Endothelial cell of umbilical vein (primary cell): ENCODE measurements at regions not wholly inside any gene's neighbourhood (a gene's known extent, or its start where the extent isn't known, plus 50 kb on each side); places are given as distances from the start of the nearest gene placed in this dataset.

Experiments
- EZH2 ChIP-seq: IDR thresholded peaks from 2 replicates; pipeline ENCODE4 v1.6.1; 2012; ENCODE audit warnings: borderline replicate concordance, low read depth, mild to moderate bottlenecking, moderate library complexity, low read length, inconsistent platforms; ENCODE audit not compliant: severe bottlenecking
- FOS ChIP-seq: IDR thresholded peaks from 2 replicates; pipeline ENCODE4 v1.6.1; 2011; ENCODE audit warnings: mild to moderate bottlenecking, low read length, moderate library complexity, borderline replicate concordance; ENCODE audit not compliant: insufficient read depth
- GATA2 ChIP-seq: IDR thresholded peaks from 2 replicates; pipeline ENCODE4 v1.7.0; 2011; ENCODE audit warnings: low read depth, mild to moderate bottlenecking, moderate library complexity, mixed read lengths, low read length; ENCODE audit not compliant: insufficient read length, insufficient read depth
- POLR2A ChIP-seq: IDR thresholded peaks from 2 replicates; pipeline ENCODE4 v1.6.1; 2012; ENCODE audit warnings: low read depth, mild to moderate bottlenecking, control low read depth, low read length
- POLR2AphosphoS5 ChIP-seq: IDR thresholded peaks from 2 replicates; pipeline ENCODE4 v1.6.1; 2012; ENCODE audit warnings: low read depth, mild to moderate bottlenecking, control low read depth, low read length, moderate library complexity; ENCODE audit not compliant: insufficient read depth
- TF ChIP-seq, protein P1 (sequence below), 2 donors: IDR thresholded peaks; 1 replicate in 1 of 2; 2 replicates in 1 of 2; pipeline ENCODE4 v1.5.1; 2011; ENCODE audit warnings: low read length in 2 of 2, mild to moderate bottlenecking in 2 of 2, moderate library complexity in 2 of 2, control low read depth in 1 of 2, inconsistent platforms in 1 of 2, low read depth in 1 of 2; ENCODE audit not compliant: insufficient read depth in 1 of 2; ENCODE audit errors: extremely low read depth in 1 of 2

GRCh38 chr14:89640141-89640540 lies 223.1 kb upstream of the FOXN3 start:
- TF ChIP-seq POLR2AphosphoS5 (no peak), POLR2A (no peak), EZH2 (no peak), GATA2 (no peak), FOS (no peak)
- TF ChIP-seq, protein P1, sequence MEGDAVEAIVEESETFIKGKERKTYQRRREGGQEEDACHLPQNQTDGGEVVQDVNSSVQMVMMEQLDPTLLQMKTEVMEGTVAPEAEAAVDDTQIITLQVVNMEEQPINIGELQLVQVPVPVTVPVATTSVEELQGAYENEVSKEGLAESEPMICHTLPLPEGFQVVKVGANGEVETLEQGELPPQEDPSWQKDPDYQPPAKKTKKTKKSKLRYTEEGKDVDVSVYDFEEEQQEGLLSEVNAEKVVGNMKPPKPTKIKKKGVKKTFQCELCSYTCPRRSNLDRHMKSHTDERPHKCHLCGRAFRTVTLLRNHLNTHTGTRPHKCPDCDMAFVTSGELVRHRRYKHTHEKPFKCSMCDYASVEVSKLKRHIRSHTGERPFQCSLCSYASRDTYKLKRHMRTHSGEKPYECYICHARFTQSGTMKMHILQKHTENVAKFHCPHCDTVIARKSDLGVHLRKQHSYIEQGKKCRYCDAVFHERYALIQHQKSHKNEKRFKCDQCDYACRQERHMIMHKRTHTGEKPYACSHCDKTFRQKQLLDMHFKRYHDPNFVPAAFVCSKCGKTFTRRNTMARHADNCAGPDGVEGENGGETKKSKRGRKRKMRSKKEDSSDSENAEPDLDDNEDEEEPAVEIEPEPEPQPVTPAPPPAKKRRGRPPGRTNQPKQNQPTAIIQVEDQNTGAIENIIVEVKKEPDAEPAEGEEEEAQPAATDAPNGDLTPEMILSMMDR (IDR thresholded peaks at IDR 0.05; ENCODE audit: extremely low read depth in 1 of 2, insufficient read depth in 1 of 2, low read depth in 1 of 2, low read length in 2 of 2), result no peak
